ENCODE measurements at regions not wholly inside any gene's neighbourhood (a gene's known extent, or its start where the extent isn't known, plus 50 kb on each side); places are given as distances from the start of the nearest gene placed in this dataset.

DNA sequence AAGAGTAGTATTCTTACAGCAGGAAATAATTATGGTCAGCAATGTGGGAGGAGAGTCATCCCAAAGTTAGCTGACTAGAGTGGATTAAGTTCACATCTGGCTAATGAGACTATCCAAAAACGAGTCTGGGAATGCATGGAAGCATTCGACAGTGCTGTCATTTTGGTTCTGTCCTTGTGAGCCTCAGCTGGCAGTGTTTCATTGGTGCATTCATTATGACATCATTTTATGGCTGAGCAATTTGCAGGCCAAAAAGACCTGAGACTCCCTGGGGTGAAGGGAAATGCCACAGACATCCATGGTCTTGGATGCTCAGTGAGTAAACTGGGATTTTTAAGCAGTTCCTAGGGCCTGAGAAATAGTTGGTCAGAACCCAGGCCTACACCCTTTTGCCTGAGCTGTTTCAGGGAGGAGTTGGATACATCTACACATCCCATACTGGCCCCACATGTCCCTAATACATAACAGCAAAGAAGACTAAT lies 196.4 kb upstream of the CCN2 start:
- TF ChIP-seq, protein P1, sequence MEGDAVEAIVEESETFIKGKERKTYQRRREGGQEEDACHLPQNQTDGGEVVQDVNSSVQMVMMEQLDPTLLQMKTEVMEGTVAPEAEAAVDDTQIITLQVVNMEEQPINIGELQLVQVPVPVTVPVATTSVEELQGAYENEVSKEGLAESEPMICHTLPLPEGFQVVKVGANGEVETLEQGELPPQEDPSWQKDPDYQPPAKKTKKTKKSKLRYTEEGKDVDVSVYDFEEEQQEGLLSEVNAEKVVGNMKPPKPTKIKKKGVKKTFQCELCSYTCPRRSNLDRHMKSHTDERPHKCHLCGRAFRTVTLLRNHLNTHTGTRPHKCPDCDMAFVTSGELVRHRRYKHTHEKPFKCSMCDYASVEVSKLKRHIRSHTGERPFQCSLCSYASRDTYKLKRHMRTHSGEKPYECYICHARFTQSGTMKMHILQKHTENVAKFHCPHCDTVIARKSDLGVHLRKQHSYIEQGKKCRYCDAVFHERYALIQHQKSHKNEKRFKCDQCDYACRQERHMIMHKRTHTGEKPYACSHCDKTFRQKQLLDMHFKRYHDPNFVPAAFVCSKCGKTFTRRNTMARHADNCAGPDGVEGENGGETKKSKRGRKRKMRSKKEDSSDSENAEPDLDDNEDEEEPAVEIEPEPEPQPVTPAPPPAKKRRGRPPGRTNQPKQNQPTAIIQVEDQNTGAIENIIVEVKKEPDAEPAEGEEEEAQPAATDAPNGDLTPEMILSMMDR (IDR thresholded peaks at IDR 0.05; ENCODE audit: low read length), result no peak
- TF ChIP-seq EZH2 (IDR thresholded peaks at IDR 0.05; ENCODE audit: borderline replicate concordance, low read length), result no peak
- Histone ChIP-seq H3K27ac (ENCODE audit: low read depth, low read length, poor library complexity, severe bottlenecking) (no peak overlapping the region), H3F3A (ENCODE audit: insufficient read depth, low read length) (no peaks in the 10 kb centered on the region), H3K4me2 (ENCODE audit: low read length) (no peak overlapping the region), H3K36me3 (ENCODE audit: insufficient read depth, low read length) (no peaks in the 10 kb centered on the region), H3K9ac (ENCODE audit: low read length) (no peak overlapping the region), H3K9me2 (ENCODE audit: low read depth, low read length) (no peaks in the 10 kb centered on the region), H2AFZ (ENCODE audit: low read length) (no peak overlapping the region), H3K79me2 (ENCODE audit: insufficient read depth, low read length) (no peaks in the 10 kb centered on the region), H4K20me1 (ENCODE audit: insufficient read depth, low read length) (no peaks in the 10 kb centered on the region), H3K27me3 (ENCODE audit: insufficient read depth, low read length) (no peaks in the 10 kb centered on the region), H3K4me3 (ENCODE audit: low read depth, low read length, poor library complexity, severe bottlenecking) (no peak overlapping the region), H3K4me1 (ENCODE audit: insufficient read depth, low read length, severe bottlenecking) (no peaks in the 10 kb centered on the region), H3K9me3 (ENCODE audit: low read length) (no peaks in the 10 kb centered on the region)

DNA sequence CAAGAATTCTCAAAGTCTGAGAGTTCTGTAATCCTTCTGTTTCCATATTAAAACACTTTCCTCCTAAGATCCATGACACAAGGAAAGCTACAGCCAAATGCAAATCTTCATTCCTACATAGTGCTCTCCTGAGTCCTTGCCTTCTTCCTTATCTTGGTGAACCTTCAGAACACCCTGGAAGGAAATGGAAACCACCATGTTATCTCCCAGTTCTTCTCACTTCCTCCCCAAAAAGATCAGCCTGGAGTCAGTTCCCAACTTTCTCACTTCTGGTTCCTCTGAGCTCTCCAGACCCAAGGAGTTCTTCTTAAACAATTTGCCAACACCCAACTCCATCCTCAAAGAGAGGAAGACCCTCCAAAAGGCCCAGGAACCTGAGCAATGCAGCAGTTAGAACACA lies 193.3 kb upstream of the CCN2 start:
- no peaks in the 10 kb centered on the region for H4K20me1 ChIP-seq (ENCODE audit: insufficient read depth, low read length)
- no peaks in the 10 kb centered on the region for H3F3A ChIP-seq (ENCODE audit: insufficient read depth, low read length)
- H2AFZ ChIP-seq (ENCODE audit: low read length), result no peak overlapping the region
- H3K27me3 ChIP-seq (ENCODE audit: insufficient read depth, low read length), result no peaks in the 10 kb centered on the region
- H3K27ac ChIP-seq (ENCODE audit: low read depth, low read length, poor library complexity, severe bottlenecking), result no peak overlapping the region
- H3K4me2 ChIP-seq (ENCODE audit: low read length), result no peak overlapping the region
- H3K9me3 ChIP-seq (ENCODE audit: low read length), result no peaks in the 10 kb centered on the region
- no peaks in the 10 kb centered on the region for H3K9me2 ChIP-seq (ENCODE audit: low read depth, low read length)
- H3K9ac ChIP-seq (ENCODE audit: low read length), result no peak overlapping the region
- no peak overlapping the region for H3K4me3 ChIP-seq (ENCODE audit: low read depth, low read length, poor library complexity, severe bottlenecking)
- no peaks in the 10 kb centered on the region for H3K79me2 ChIP-seq (ENCODE audit: insufficient read depth, low read length)
- H3K36me3 ChIP-seq (ENCODE audit: insufficient read depth, low read length), result no peaks in the 10 kb centered on the region
- TF ChIP-seq, protein P1 (IDR thresholded peaks at IDR 0.05; ENCODE audit: low read length), result no peak
- TF ChIP-seq EZH2 (IDR thresholded peaks at IDR 0.05; ENCODE audit: borderline replicate concordance, low read length), result no peak
- no peaks in the 10 kb centered on the region for H3K4me1 ChIP-seq (ENCODE audit: insufficient read depth, low read length, severe bottlenecking)

DNA sequence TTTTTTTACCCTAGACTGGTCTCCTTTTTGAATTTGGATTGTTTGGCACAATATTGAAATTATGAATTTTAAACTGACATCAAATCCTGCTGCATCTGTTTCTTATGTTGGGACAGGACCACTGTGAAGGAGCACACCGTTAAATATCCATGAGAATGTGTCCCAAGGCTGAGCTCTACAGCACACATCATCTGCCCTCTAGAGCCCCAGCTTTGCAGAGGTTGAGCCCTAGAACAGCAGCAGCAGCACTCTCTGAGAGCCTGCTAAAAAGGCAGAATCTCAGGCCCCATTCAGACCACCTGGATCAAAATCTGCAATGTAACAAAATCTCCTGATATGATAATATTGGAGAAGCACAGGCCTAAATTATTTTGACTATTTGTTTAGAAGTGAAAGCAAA lies 192.1 kb upstream of the CCN2 start:
- H2AFZ ChIP-seq (ENCODE audit: low read length), result no peak overlapping the region
- no peaks in the 10 kb centered on the region for H3K4me1 ChIP-seq (ENCODE audit: insufficient read depth, low read length, severe bottlenecking)

More for the DNA sequence above, 192.1 kb upstream of the CCN2 start:
- H4K20me1 ChIP-seq (ENCODE audit: insufficient read depth, low read length), result no peaks in the 10 kb centered on the region
- H3K4me3 ChIP-seq (ENCODE audit: low read depth, low read length, poor library complexity, severe bottlenecking), result no peak overlapping the region
- H3K79me2 ChIP-seq (ENCODE audit: insufficient read depth, low read length), result no peaks in the 10 kb centered on the region
- no peaks in the 10 kb centered on the region for H3K9me2 ChIP-seq (ENCODE audit: low read depth, low read length)
- no peak overlapping the region for H3K4me2 ChIP-seq (ENCODE audit: low read length)
- H3F3A ChIP-seq (ENCODE audit: insufficient read depth, low read length), result no peaks in the 10 kb centered on the region
- no peaks in the 10 kb centered on the region for H3K9me3 ChIP-seq (ENCODE audit: low read length)
- H3K9ac ChIP-seq (ENCODE audit: low read length), result no peak overlapping the region
- peaks cover 2% of the 10 kb centered on the region; the same call in 1 of the 2 replicates for H3K27me3 ChIP-seq (ENCODE audit: insufficient read depth, low read length)
- TF ChIP-seq EZH2 (IDR thresholded peaks at IDR 0.05; ENCODE audit: borderline replicate concordance, low read length), result no peak
- TF ChIP-seq, protein P1 (IDR thresholded peaks at IDR 0.05; ENCODE audit: low read length), result no peak
- H3K27ac ChIP-seq (ENCODE audit: low read depth, low read length, poor library complexity, severe bottlenecking), result no peak overlapping the region
- no peaks in the 10 kb centered on the region for H3K36me3 ChIP-seq (ENCODE audit: insufficient read depth, low read length)
